ENCODE measurements at regions not wholly inside any gene's neighbourhood (a gene's known extent, or its start where the extent isn't known, plus 50 kb on each side); places are given as distances from the start of the nearest gene placed in this dataset.

DNA sequence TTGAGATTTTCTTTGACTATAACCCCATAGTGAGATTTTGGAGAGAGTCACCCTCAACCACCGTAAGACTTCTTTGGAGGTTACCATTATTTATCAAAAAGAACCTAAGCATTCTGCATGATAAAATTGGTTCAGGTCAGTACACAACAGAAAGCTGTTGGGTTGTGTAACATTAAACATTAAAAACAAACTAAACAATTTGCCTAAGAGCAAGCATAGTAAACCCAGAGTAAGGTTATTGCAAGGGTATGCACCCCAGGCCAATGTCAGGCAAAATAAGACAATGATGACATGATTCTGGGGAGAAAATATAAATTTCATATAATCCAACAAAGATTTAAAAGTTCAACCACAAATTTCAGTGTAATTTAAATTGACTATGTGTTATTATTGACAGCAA is 472.4 kb downstream of the SH2D1A start:
- Mint-ChIP-seq H3K36me3 (ENCODE audit: low read depth) (no peaks in the 10 kb centered on the region), H3K4me3 (no peak overlapping the region), H3K27ac (no peak overlapping the region), H3K4me1 (ENCODE audit: low read depth) (no peaks in the 10 kb centered on the region), H3K9me3 (no peaks in the 10 kb centered on the region), H3K27me3 (no peaks in the 10 kb centered on the region)
- H3K4me3 ChIP-seq (ENCODE audit: low read length) = no peak overlapping the region
- no peak for DNase-seq
- no peak for ATAC-seq (ENCODE audit: poor library complexity)
- no peak overlapping the region for H3K27ac ChIP-seq (ENCODE audit: low read depth in 1 of 2, low read length in 2 of 2)
- H3K4me1 ChIP-seq (ENCODE audit: insufficient read depth, low read length) = no peaks in the 10 kb centered on the region
- no peaks in the 10 kb centered on the region for H3K27me3 ChIP-seq (ENCODE audit: control insufficient read depth in 1 of 2, insufficient read depth in 2 of 2, low read length in 2 of 2)
- intact Hi-C loops (cut with DNase I, micrococcal nuclease) = no loop called here
- H3K36me3 ChIP-seq (ENCODE audit: insufficient read depth, low read length) = no peaks in the 10 kb centered on the region
- TF ChIP-seq, protein P1, sequence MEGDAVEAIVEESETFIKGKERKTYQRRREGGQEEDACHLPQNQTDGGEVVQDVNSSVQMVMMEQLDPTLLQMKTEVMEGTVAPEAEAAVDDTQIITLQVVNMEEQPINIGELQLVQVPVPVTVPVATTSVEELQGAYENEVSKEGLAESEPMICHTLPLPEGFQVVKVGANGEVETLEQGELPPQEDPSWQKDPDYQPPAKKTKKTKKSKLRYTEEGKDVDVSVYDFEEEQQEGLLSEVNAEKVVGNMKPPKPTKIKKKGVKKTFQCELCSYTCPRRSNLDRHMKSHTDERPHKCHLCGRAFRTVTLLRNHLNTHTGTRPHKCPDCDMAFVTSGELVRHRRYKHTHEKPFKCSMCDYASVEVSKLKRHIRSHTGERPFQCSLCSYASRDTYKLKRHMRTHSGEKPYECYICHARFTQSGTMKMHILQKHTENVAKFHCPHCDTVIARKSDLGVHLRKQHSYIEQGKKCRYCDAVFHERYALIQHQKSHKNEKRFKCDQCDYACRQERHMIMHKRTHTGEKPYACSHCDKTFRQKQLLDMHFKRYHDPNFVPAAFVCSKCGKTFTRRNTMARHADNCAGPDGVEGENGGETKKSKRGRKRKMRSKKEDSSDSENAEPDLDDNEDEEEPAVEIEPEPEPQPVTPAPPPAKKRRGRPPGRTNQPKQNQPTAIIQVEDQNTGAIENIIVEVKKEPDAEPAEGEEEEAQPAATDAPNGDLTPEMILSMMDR (IDR thresholded peaks at IDR 0.05) = no peak
- no peaks in the 10 kb centered on the region for H3K9me3 ChIP-seq (ENCODE audit: control insufficient read depth in 1 of 2, insufficient read depth in 1 of 2, low read length in 2 of 2)
- ChIA-PET POLR2A (no interaction called here), CTCF (no interaction called here)

DNA sequence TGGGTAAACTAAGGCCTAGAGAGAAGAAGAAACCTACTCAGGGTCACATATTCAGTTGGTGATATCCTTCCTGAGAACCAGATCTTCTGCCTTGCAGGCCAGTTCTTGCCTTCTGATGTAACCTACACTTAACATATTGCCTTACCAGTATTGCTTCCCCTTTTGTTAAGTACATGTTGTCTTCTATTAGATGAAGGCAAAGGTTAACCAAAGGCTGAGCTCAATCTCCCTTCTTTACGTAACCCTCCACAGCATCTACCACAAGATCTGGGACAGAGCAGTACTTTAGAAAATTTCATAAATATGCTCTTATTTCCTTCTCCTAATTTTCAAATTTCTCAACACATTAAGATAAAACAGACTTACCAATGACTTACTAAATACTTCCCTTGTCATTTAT is 474.4 kb downstream of the SH2D1A start:
- ChIA-PET CTCF (no interaction called here), POLR2A (no interaction called here)
- Mint-ChIP-seq H3K9me3 (no peaks in the 10 kb centered on the region), H3K36me3 (ENCODE audit: low read depth) (no peaks in the 10 kb centered on the region), H3K27ac (no peak overlapping the region), H3K4me3 (no peak overlapping the region), H3K27me3 (no peaks in the 10 kb centered on the region), H3K4me1 (ENCODE audit: low read depth) (peaks cover 4% of the 10 kb centered on the region)
- intact Hi-C loops (cut with DNase I, micrococcal nuclease) = no loop called here
- H3K27ac ChIP-seq (ENCODE audit: low read depth in 1 of 2, low read length in 2 of 2) = no peak overlapping the region
- no peak overlapping the region for H3K4me3 ChIP-seq (ENCODE audit: low read length)
- H3K36me3 ChIP-seq (ENCODE audit: insufficient read depth, low read length) = no peaks in the 10 kb centered on the region
- ATAC-seq (ENCODE audit: poor library complexity) (no peak), DNase-seq (no peak)
- no peaks in the 10 kb centered on the region for H3K27me3 ChIP-seq (ENCODE audit: control insufficient read depth in 1 of 2, insufficient read depth in 2 of 2, low read length in 2 of 2)
- H3K4me1 ChIP-seq (ENCODE audit: insufficient read depth, low read length) = no peaks in the 10 kb centered on the region
- no peaks in the 10 kb centered on the region for H3K9me3 ChIP-seq (ENCODE audit: control insufficient read depth in 1 of 2, insufficient read depth in 1 of 2, low read length in 2 of 2)
- TF ChIP-seq, protein P1 (IDR thresholded peaks at IDR 0.05) = no peak

DNA sequence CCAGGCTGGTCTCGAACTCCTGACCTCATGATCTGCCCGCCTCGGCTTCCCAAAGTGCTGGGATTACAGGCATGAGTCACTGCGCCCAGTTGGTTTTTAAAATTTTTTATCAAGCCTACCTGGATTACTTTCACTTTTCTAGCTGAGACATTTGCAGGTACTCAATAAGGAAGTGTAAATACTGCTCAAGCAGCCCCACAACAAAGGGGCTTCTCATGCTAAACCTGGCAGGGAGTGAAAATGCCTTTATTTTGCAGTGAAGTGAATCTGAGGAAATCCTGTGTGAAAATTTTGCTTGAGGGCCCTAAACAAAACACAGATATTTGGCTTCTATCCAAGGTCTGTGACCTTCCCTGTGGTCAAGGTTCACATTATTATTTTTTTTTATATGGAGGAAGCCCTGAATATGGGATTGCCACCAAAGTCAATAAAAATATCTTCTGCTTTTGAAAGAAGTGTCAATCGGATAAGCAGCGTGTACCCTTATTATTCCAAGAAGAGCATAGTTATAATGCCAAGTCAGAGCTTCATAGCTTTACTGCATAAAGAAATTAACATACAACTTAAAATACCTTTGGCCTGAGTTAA is 481.0 kb downstream of the SH2D1A start:
- H3K4me3 ChIP-seq (ENCODE audit: low read length) = no peak overlapping the region
- H3K4me1 ChIP-seq (ENCODE audit: insufficient read depth, low read length) = peaks cover 3% of the 10 kb centered on the region
- Mint-ChIP-seq H3K9me3 (no peaks in the 10 kb centered on the region), H3K36me3 (ENCODE audit: low read depth) (no peaks in the 10 kb centered on the region), H3K4me1 (ENCODE audit: low read depth) (peaks cover 45% of the 10 kb centered on the region), H3K4me3 (peak overlapping the region; percentile 20), H3K27ac (peak overlapping the region; percentile 31), H3K27me3 (no peaks in the 10 kb centered on the region)
- no peak overlapping the region for H3K27ac ChIP-seq (ENCODE audit: low read depth in 1 of 2, low read length in 2 of 2)
- no peaks in the 10 kb centered on the region for H3K9me3 ChIP-seq (ENCODE audit: control insufficient read depth in 1 of 2, insufficient read depth in 1 of 2, low read length in 2 of 2)
- H3K36me3 ChIP-seq (ENCODE audit: insufficient read depth, low read length) = no peaks in the 10 kb centered on the region
- ChIA-PET CTCF (no interaction called here), POLR2A (no interaction called here)
- ATAC-seq (ENCODE audit: poor library complexity) = peak; percentile 41
- TF ChIP-seq, protein P1 (IDR thresholded peaks at IDR 0.05) = no peak
- peak in 2 of 14 experiments; percentile 0 to 1 for DNase-seq
- H3K27me3 ChIP-seq (ENCODE audit: control insufficient read depth in 1 of 2, insufficient read depth in 2 of 2, low read length in 2 of 2) = no peaks in the 10 kb centered on the region
- intact Hi-C loops (cut with DNase I, micrococcal nuclease) = no loop called here
